AG09319 (cell line): ENCODE measurements at regions not wholly inside any gene's neighbourhood (a gene's known extent, or its start where the extent isn't known, plus 50 kb on each side); places are given as distances from the start of the nearest gene placed in this dataset.
"Not testable (repeated sequence)": the region's sequence is repeated elsewhere in the genome, so short reads cannot be mapped to it uniquely, and the experiment has no call there.

Source experiments
- DNase-seq: peaks from one replicate; pipeline ENCODE4 v3.0.0-alpha.2; 2010; ENCODE audit warnings: low read depth; ENCODE audit errors: extremely low read depth
- TF ChIP-seq, protein P1 (sequence below): IDR thresholded peaks from 2 replicates; pipeline ENCODE4 v1.5.1; 2011; ENCODE audit warnings: low read depth, mild to moderate bottlenecking, inconsistent platforms, low read length, moderate library complexity

DNA sequence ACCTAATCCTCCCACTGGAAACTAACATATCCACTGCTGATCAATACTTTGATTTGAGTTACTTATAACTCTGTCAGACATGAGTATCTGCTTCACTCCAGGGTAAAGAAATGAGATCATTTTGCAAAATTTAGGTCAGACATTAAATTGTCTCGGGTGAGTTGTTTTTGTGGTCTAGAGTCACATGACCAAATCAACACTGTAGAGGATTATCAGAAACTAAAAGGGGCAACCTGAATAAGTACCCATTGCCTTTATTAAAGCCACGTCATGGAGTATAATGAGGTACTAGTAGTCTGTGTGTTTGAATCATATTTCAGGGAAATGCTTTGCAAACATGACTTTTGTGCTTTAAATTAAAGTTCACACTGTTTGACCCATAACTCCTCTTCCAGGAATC, 107.7 kb upstream of the ADO start:
- TF ChIP-seq, protein P1, sequence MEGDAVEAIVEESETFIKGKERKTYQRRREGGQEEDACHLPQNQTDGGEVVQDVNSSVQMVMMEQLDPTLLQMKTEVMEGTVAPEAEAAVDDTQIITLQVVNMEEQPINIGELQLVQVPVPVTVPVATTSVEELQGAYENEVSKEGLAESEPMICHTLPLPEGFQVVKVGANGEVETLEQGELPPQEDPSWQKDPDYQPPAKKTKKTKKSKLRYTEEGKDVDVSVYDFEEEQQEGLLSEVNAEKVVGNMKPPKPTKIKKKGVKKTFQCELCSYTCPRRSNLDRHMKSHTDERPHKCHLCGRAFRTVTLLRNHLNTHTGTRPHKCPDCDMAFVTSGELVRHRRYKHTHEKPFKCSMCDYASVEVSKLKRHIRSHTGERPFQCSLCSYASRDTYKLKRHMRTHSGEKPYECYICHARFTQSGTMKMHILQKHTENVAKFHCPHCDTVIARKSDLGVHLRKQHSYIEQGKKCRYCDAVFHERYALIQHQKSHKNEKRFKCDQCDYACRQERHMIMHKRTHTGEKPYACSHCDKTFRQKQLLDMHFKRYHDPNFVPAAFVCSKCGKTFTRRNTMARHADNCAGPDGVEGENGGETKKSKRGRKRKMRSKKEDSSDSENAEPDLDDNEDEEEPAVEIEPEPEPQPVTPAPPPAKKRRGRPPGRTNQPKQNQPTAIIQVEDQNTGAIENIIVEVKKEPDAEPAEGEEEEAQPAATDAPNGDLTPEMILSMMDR: no peak
- DNase-seq: no peak

DNA sequence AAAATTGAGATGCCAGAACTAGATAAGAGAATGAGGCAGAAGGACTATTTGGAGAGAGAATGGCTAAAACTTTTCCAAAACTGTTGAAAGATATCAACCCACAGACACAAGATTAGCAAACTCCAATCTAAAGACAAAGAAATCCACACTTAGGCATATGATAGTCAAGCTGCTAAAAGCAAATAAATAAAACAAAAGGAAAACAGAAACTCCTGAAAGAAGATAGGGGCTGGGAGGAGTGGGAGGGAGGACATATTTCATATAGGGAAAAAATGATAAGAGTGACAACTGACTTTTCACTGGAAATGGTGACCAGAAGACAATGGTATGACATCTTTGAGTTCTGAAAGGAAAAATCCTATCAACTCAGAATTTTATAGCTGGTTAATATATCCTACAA, 105.4 kb upstream of the ADO start:
- TF ChIP-seq, protein P1: no peak
- DNase-seq: no peak

DNA sequence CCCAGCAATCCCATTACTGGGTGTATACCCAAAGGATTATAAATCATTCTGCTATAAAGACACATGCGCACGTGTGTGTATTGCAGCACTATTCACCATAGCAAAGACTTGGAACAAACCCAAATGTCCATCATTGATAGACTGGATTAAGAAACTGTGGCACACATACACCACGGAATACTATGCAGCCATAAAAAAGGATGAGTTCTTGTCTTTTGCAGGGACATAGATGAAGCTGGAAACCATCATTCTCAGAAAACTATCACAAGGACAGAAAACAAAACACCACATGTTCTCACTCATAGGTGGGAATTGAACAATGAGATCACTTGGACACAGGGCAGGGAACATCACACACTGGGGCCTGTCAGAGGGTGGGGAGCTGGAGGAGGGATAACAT, 100.4 kb upstream of the ADO start:
- DNase-seq: not testable (repeated sequence)

DNA sequence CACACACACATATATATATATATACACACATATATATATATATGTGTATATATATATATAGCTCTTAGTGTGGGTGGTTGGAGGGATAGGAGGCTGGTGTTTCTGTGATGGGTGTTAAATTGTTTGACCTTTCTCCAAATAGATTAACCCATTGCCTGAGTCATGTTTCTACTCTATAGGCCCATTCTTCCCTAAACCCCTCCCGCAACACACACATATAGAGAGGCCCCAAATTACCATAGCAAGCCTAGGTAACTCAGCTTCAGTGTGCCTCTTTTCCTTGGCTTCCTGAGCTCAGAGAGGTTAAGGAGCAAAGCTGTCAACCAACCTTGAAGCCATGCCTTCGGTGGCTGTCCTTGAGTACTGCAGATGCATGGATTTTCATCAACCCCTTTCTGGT, 98.7 kb upstream of the ADO start:
- no peak for DNase-seq
- TF ChIP-seq, protein P1: no peak

DNA sequence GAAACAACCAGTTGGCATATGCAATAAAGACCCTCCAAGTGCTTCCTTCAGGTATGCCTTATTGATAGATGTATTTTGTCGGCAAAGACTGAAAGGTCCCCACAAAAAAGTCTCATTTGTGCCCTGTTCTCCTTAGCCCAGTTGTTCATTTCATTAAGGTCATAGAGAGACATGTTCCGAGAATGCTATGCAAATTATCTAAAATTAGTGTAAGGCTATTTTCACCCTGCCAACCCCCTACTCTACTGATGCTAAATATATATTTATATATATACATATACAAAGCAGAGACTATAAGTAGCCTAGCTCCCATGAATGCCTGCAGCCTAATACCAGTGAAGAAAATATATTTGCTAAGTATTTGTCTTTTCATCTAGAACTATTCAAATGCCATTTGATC, 96.7 kb upstream of the ADO start:
- no peak for DNase-seq

DNA sequence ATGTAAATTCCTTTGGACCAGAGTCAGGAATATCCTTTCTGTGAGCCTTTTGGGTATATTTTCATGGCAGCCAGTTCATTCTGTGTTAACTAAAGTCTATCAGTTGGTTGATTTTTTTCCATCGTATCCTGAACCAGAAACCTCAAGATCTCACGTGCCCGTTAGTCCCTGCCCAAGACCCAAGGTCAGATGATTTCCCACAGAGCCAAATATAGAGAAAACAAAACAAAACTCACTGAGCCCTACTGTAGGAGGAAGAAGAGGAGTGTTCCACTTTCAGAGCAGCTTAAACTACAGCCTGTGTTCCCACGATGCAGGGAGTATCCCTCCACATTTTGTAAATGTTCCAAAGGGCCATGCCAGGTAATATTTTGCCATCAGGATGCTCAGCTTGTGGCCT, 96.0 kb upstream of the ADO start:
- no peak for DNase-seq

More for the DNA sequence above, 96.7 kb upstream of the ADO start:
- TF ChIP-seq, protein P1: no peak

DNA sequence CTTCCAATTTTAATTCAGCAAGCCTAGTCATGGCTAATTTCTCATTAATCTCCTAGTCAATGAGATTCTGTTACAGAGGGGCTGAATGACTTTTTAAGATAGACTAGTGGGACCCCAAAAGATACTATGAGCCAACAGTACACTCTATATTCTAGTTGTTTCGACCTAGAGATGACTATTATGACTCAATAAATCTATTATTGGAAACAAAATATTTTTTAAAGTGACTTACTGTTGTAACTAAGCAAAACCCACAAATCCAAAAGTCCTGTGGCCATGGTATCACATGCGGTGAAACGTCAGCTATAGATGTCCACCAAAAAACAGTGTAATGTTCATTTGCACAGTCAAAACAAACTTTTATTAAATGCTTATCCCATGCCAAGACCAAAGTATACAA, 95.3 kb upstream of the ADO start:
- TF ChIP-seq, protein P1: no peak
- DNase-seq: no peak

More for the DNA sequence above, 96.0 kb upstream of the ADO start:
- TF ChIP-seq, protein P1: no peak

DNA sequence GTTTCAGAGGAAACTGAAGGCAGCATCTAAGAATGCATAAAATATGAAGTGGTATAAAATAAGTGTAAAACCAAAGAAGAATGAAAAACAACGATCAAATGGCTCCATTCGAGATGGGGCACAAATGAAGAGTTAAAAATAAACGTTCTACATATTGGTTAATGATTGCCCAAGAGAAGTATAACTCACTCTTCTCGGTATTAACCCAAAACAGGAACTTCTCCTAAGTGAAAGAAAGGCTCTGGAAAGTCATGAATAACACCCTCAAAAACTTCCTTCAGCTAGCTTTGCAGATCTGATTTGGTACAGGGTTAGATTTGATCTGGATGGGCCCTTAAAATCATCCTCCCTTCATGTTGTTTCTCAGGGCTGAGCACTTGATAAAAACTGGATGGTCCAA, 94.3 kb upstream of the ADO start:
- DNase-seq: no peak
- TF ChIP-seq, protein P1: no peak
